GM13977 (cell line): ENCODE measurements at regions not wholly inside any gene's neighbourhood (a gene's known extent, or its start where the extent isn't known, plus 50 kb on each side); places are given as distances from the start of the nearest gene placed in this dataset.

Source experiments
- DNase-seq: peaks from one replicate; pipeline ENCODE4 v3.0.0; 2012; ENCODE audit warnings: low spot score
- in situ Hi-C: fragments of 300-500 bp; cut with MboI; formaldehyde crosslinking; loops from one replicate; pipeline ENCODE4 v1.12.0; 2022; ENCODE audit warnings: low sequenced_read_pairs, low pct_unique_long_range_greater_than_20kb, mixed read lengths, inconsistent platforms; ENCODE audit not compliant: unreplicated experiment
- TF ChIP-seq, protein P1 (sequence below): IDR thresholded peaks from 2 replicates; pipeline ENCODE4 v1.5.1; 2012; ENCODE audit warnings: mild to moderate bottlenecking, control low read depth; ENCODE audit not compliant: insufficient read depth; ENCODE audit errors: extremely low read depth, missing control alignments

DNA sequence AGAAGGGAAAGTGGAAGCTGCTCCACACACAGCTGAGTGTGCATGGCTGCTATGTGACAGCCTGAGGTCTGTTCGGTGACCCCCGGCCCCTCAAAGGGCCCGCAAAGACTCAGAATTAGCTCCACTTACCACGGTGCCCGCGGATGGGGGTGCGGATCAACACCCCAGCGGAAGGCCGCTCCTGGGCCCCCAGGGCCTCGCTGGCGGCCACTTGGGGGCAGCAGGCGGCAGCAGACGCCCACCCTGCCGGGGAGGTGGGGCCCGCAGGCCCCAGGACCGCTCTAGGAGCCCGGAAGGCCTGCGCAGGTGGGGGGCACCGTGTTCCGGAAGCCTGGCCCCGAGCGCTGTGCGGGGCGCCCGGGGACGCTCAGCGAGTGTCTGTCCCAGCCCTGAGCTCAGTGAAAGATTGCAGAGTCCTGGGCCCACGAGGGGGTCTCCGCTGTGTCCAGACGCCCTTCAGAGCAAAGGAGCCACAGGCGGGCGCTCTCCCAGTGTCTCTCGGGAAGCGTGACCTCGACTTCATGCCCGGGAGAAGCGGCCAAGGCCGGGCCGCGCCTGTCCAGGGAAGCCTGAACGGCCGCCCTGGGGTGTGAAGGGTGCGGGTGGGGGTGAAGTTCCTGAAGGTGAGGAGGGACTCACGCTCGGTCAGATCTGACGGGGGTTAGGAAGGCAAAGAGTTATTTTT, 118.7 kb downstream of the VAPA start:
- in situ Hi-C loops: no loop called here
- TF ChIP-seq, protein P1, sequence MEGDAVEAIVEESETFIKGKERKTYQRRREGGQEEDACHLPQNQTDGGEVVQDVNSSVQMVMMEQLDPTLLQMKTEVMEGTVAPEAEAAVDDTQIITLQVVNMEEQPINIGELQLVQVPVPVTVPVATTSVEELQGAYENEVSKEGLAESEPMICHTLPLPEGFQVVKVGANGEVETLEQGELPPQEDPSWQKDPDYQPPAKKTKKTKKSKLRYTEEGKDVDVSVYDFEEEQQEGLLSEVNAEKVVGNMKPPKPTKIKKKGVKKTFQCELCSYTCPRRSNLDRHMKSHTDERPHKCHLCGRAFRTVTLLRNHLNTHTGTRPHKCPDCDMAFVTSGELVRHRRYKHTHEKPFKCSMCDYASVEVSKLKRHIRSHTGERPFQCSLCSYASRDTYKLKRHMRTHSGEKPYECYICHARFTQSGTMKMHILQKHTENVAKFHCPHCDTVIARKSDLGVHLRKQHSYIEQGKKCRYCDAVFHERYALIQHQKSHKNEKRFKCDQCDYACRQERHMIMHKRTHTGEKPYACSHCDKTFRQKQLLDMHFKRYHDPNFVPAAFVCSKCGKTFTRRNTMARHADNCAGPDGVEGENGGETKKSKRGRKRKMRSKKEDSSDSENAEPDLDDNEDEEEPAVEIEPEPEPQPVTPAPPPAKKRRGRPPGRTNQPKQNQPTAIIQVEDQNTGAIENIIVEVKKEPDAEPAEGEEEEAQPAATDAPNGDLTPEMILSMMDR: peak; percentile 39
- DNase-seq: peak; percentile 48

DNA sequence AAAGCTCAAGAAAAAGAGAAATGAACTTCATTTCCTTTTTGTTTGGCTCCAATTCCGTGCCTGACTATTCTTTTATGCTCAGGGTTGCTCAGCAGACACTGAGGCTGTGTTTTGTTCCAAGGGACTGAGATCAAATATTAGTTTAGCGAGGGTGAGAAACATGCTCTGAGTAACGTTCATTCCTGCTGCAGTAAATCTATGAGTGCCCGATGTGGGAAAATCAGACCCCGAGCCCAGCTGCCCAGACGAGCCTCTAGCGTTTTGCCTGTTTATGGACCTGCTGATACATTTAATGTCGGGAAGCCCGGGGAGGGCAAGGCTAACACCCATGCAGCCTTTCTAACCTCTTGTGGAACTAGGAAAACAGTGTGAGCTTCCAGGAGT, 119.2 kb downstream of the VAPA start:
- no peak for DNase-seq
- in situ Hi-C loops: no loop called here
- TF ChIP-seq, protein P1: no peak

DNA sequence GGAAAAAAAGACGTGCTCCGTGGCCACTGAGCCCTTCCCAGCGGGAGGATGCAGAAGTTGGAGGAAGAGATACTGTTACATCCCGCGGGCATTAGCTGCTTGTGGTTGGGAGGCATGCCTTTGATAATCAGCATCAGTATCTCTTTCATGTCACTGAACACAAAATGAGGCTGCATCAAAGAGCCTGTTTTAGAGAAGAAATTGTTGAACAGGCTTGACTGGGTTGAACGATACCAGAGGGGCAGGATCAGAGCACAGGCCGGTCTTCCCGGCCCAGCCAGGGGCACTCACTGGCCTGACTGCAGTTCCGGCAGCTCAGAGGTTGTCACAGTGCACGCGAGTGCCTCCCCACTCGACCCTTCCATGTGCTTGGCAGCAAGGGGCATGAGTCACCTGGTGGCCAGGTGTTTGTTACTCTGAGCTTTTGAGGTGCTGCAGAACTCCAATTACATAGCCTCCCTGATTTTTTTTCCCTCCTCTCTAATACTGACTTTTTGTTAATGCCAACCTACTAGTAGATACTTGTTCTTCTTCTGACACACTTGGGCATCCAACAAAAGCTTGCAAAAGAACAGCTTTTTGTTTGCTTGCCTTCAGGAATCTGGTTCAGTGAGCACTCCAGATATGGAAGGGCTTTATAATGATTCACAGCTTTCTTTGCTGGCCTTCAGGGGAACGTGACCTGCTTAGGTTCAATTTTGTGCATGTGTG, 121.6 kb downstream of the VAPA start:
- TF ChIP-seq, protein P1: no peak
- DNase-seq: no peak
- in situ Hi-C loops: no loop called here

DNA sequence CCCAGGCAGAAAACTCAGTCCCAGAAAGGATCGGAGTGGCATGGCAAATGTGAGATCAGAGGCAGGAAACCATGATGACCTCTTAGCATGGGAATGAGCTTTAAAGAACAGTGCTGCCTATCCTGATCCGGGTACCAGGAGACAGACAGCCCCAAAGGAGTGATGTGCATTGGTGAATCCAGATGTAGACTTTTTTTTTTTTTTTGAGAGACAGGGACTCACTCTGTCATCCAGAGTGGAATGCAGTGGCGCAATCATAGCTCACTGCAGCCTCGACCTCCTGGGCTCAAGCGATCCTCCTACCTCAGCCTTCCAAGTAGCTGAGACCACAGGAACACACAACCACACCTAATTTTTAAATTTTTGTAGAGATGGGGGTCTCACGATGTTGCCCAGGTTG, 122.7 kb downstream of the VAPA start:
- TF ChIP-seq, protein P1: no peak
- no peak for DNase-seq
- in situ Hi-C loops: no loop called here

DNA sequence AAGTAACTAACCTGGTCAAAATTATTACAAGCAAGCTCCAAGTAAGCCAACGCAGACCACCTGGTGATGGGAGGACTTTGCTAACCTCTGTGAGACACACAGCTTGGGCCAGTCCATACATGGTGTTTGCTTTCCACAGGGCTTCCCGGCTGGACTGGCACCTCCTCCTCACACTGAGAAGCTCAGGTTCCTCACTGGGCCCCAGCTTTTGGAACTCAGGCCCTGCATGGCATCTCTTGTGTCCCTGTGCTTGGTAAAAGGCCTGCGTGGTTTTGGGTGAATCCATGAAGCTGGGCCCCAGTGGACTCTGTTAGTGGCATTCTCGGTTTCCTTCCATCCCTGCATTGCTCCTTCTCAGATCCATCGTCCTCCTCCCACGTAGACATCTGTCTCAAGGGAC, 123.4 kb downstream of the VAPA start:
- TF ChIP-seq, protein P1: no peak
- no peak for DNase-seq
- in situ Hi-C loops: no loop called here

DNA sequence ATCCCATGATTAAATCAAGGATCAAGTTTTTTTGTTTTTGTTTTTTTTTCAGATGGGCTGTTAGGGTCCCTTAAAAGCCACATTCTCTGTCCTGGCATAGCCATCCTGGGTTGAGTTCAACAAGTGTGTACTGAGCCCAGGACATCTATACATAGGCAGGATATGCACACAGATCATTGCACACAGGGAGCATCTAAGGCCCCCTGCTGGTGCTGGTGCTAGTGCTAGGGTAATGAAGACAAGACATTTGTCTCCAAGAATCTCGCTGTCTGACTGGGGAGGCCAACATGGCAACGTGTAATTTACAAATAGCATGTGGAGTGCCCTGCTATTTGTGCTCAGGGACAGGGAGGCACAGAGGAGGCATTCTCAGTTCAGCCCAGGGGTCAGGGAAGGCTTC, 124.5 kb downstream of the VAPA start:
- no peak for DNase-seq
- in situ Hi-C loops: no loop called here
- TF ChIP-seq, protein P1: no peak
